ENCODE measurements at regions not wholly inside any gene's neighbourhood (a gene's known extent, or its start where the extent isn't known, plus 50 kb on each side); places are given as distances from the start of the nearest gene placed in this dataset.

DNA sequence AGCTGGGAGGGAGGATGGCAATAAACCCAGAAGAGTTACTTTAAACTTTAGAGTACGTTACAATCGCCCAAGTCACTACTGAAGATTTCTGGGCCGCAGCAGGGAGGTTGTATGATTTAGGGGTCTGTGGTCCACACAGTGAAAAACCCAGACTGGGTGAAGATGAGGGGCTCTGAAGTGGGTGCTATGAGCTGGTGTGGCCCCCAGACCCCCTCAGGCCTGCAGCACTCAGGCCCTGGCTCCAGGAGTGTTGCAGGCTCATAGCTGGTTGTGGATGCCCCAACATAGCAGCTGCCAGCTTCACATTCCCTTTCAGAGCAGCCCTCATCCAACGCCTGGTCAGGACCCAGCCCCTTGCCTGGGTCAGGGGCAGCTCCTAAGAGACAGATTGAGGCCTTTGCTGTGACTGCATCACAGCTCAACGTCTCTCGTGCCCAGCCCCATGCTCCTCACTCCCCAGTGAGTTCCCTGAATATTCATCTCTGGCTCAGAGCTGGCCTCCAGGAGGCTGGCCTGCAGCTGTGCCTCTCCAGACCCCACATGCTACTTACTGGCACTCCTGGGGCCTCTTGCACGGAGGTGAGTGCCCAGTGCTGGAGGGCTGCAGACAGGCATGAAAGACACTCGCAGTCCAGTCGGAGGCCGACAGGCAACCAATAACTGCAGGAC lies 94.5 kb upstream of the MYCN start:
- no peaks in the 10 kb centered on the region for H3K4me1 ChIP-seq
- in situ Hi-C loops (cut with MboI; ENCODE audit: low pct_ligation_motif_present in 1 of 4, low pct_unique_long_range_greater_than_20kb in 1 of 4, low sequenced_read_pairs in 3 of 4): no loop called here
- H3K27ac ChIP-seq: no peak overlapping the region
- no peaks in the 10 kb centered on the region for H3K9me3 ChIP-seq
- no peaks in the 10 kb centered on the region for H3K27me3 ChIP-seq
- H3K36me3 ChIP-seq: no peaks in the 10 kb centered on the region
- 90 to 93% methylated on average over 3 to 10 of the region's 10 CpGs for WGBS, 2 donors (ENCODE audit: low coverage in 1 of 2)
- TF ChIP-seq POLR2A (IDR thresholded peaks at IDR 0.05) (no peak), EP300 (IDR thresholded peaks at IDR 0.05; ENCODE audit: low read depth) (no peak), POLR2AphosphoS5 (IDR thresholded peaks at IDR 0.05) (no peak)
- TF ChIP-seq, protein P1, sequence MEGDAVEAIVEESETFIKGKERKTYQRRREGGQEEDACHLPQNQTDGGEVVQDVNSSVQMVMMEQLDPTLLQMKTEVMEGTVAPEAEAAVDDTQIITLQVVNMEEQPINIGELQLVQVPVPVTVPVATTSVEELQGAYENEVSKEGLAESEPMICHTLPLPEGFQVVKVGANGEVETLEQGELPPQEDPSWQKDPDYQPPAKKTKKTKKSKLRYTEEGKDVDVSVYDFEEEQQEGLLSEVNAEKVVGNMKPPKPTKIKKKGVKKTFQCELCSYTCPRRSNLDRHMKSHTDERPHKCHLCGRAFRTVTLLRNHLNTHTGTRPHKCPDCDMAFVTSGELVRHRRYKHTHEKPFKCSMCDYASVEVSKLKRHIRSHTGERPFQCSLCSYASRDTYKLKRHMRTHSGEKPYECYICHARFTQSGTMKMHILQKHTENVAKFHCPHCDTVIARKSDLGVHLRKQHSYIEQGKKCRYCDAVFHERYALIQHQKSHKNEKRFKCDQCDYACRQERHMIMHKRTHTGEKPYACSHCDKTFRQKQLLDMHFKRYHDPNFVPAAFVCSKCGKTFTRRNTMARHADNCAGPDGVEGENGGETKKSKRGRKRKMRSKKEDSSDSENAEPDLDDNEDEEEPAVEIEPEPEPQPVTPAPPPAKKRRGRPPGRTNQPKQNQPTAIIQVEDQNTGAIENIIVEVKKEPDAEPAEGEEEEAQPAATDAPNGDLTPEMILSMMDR (IDR thresholded peaks at IDR 0.05): no peak
- no peak for DNase-seq
- no peak overlapping the region for H3K4me3 ChIP-seq
- intact Hi-C loops (cut with DNase I; ENCODE audit: low total_unique reads): no loop called here

GRCh38 chr2:15846626-15847025 lies 93.7 kb upstream of the MYCN start:
- no peak for DNase-seq
- Histone ChIP-seq H3K36me3 (no peaks in the 10 kb centered on the region), H3K4me3 (no peak overlapping the region), H3K4me1 (no peaks in the 10 kb centered on the region), H3K9me3 (no peaks in the 10 kb centered on the region), H3K27ac (no peak overlapping the region), H3K27me3 (no peaks in the 10 kb centered on the region)
- TF ChIP-seq POLR2AphosphoS5 (IDR thresholded peaks at IDR 0.05) (no peak), POLR2A (IDR thresholded peaks at IDR 0.05) (no peak), EP300 (IDR thresholded peaks at IDR 0.05; ENCODE audit: low read depth) (no peak)
- TF ChIP-seq, protein P1 (IDR thresholded peaks at IDR 0.05): no peak
- intact Hi-C loops (cut with DNase I; ENCODE audit: low total_unique reads) (no loop called here), in situ Hi-C loops (cut with MboI; ENCODE audit: low pct_ligation_motif_present in 1 of 4, low pct_unique_long_range_greater_than_20kb in 1 of 4, low sequenced_read_pairs in 3 of 4) (no loop called here)
- WGBS, 2 donors (ENCODE audit: low coverage in 1 of 2): 80% methylated on average over 8 of the region's 8 CpGs; no CpG with 5 or more reads in 1 of the 2 donors

- DNase-seq: no peak
- WGBS, 2 donors (ENCODE audit: low coverage in 1 of 2): 88 to 100% methylated on average over 1 of the region's 1 CpG
- TF ChIP-seq, protein P1 (IDR thresholded peaks at IDR 0.05): no peak
- TF ChIP-seq POLR2AphosphoS5 (IDR thresholded peaks at IDR 0.05) (no peak), EP300 (IDR thresholded peaks at IDR 0.05; ENCODE audit: low read depth) (no peak), POLR2A (IDR thresholded peaks at IDR 0.05) (no peak)
- intact Hi-C loops (cut with DNase I; ENCODE audit: low total_unique reads): no loop called here
- Histone ChIP-seq H3K4me3 (no peak overlapping the region), H3K4me1 (no peaks in the 10 kb centered on the region), H3K9me3 (no peaks in the 10 kb centered on the region), H3K27ac (no peak overlapping the region), H3K36me3 (no peaks in the 10 kb centered on the region), H3K27me3 (no peaks in the 10 kb centered on the region)
- in situ Hi-C loops (cut with MboI; ENCODE audit: low pct_ligation_motif_present in 1 of 4, low pct_unique_long_range_greater_than_20kb in 1 of 4, low sequenced_read_pairs in 3 of 4): no loop called here
These were observed 89.8 kb upstream of the MYCN start for GRCh38 chr2:15850534-15850933.

GRCh38 chr2:15851076-15851693 lies 89.2 kb upstream of the MYCN start:
- TF ChIP-seq POLR2AphosphoS5 (IDR thresholded peaks at IDR 0.05): no peak
- TF ChIP-seq EP300 (IDR thresholded peaks at IDR 0.05; ENCODE audit: low read depth): no peak
- TF ChIP-seq POLR2A (IDR thresholded peaks at IDR 0.05): no peak
- intact Hi-C loops (cut with DNase I; ENCODE audit: low total_unique reads): no loop called here
- H3K27me3 ChIP-seq: no peaks in the 10 kb centered on the region
- in situ Hi-C loops (cut with MboI; ENCODE audit: low pct_ligation_motif_present in 1 of 4, low pct_unique_long_range_greater_than_20kb in 1 of 4, low sequenced_read_pairs in 3 of 4): no loop called here
- no peak for DNase-seq
- H3K27ac ChIP-seq: no peak overlapping the region
- no peaks in the 10 kb centered on the region for H3K36me3 ChIP-seq
- no peaks in the 10 kb centered on the region for H3K4me1 ChIP-seq
- WGBS, 2 donors (ENCODE audit: low coverage in 1 of 2): 88 to 90% methylated on average over 10 of the region's 10 CpGs
- H3K4me3 ChIP-seq: no peak overlapping the region
- H3K9me3 ChIP-seq: no peaks in the 10 kb centered on the region

Data from transverse colon (tissue), 4 donors.